HCT116 (cell line): ENCODE measurements at regions not wholly inside any gene's neighbourhood (a gene's known extent, or its start where the extent isn't known, plus 50 kb on each side); places are given as distances from the start of the nearest gene placed in this dataset.

ENCODE experiments used
- ATAC-seq: fragments of 200-7000 bp; cut with Tn5 transposase; 2 replicates; pipeline ENCODE4 v1.9.1; 2020; ENCODE audit warnings: mild to moderate bottlenecking, moderate library complexity
- BruUV-seq: library from RNA; stranded (reverse); fragments of 400-500 nt; replicated peaks from 2 replicates; lab custom pipeline; 2021; lab: Mats Ljungman, UMichigan
- CTCF ChIA-PET: fragments of 300-600 bp; sonication (Branson Sonifier 250); formaldehyde crosslinking; loops from one replicate; lab custom pipeline; 2021; ENCODE audit warnings: antibody characterized with exemption; lab: Charles Lee
- POLR2A ChIA-PET: fragments of 300-600, 350-600 bp; sonication (Branson Sonifier 250); formaldehyde crosslinking; loops from one replicate; lab custom pipeline; 2021; ENCODE audit warnings: antibody characterized with exemption; lab: Charles Lee
- RAD21 ChIA-PET, 2 experiments: fragments of 300-600 bp; sonication (Branson Sonifier 250); formaldehyde crosslinking; loops; one replicate each; lab custom pipeline; 2023; ENCODE audit warnings: low total read pairs in 2 of 2; ENCODE audit not compliant: uncharacterized antibody in 2 of 2, unreplicated experiment in 2 of 2, low non-redundant PET in 1 of 2; lab: Charles Lee
- DNase-seq: peaks from one replicate; pipeline ENCODE4 v3.0.0-alpha.2; 2010; ENCODE audit warnings: low read depth, low spot score
- H2AFZ ChIP-seq: fragments of 200-600 bp; shearing (Covaris generic), sonication (generic); 2 replicates; pipeline ENCODE4 v1.6.1; 2017; ENCODE audit warnings: low read depth, mixed run types, mixed read lengths, antibody characterized with exemption, low read length; ENCODE audit not compliant: poor library complexity, severe bottlenecking
- H3K27ac ChIP-seq: 2 replicates; pipeline ENCODE4 v1.5.1; 2012; ENCODE audit warnings: low read depth, low read length
- H3K27me3 ChIP-seq: fragments of 200-600 bp; sonication (generic); 2 replicates; pipeline ENCODE4 v1.6.1; 2016; ENCODE audit warnings: mixed run types, low read length, mixed read lengths; ENCODE audit not compliant: insufficient read depth
- H3K36me3 ChIP-seq, 2 experiments: fragments of 200-500 bp in 1 of 2; fragments of 200-600 bp in 1 of 2; sonication (Bioruptor generic) in 1 of 2; sonication (generic) in 1 of 2; 2 replicates each; pipeline versions ENCODE4 v1.5.1 to v1.6.1; 2014 to 2016; ENCODE audit warnings: low read length in 2 of 2, inconsistent platforms in 1 of 2, mixed read lengths in 1 of 2, mixed run types in 1 of 2; ENCODE audit not compliant: insufficient read depth in 2 of 2, control insufficient read depth in 1 of 2
- H3K4me1 ChIP-seq, 2 experiments: fragments of 200-600 bp in 1 of 2; sonication (generic) in 1 of 2; 2 replicates each; pipeline versions ENCODE4 v1.5.1 to v1.6.1; 2012 to 2017; ENCODE audit warnings: low read length in 2 of 2, inconsistent platforms in 1 of 2, mild to moderate bottlenecking in 1 of 2, mixed read lengths in 1 of 2, mixed run types in 1 of 2, moderate library complexity in 1 of 2; ENCODE audit not compliant: insufficient read depth in 2 of 2, control insufficient read depth in 1 of 2
- H3K4me2 ChIP-seq: fragments of 200-600 bp; sonication (generic); 2 replicates; pipeline ENCODE4 v1.6.1; 2017; ENCODE audit warnings: mixed run types, low read length, mixed read lengths
- H3K4me3 ChIP-seq, 2 experiments: fragments of 200-600 bp in 1 of 2; sonication (generic) in 1 of 2; replicated peaks in 1 of 2; 2 replicates each; pipeline ENCODE4 v1.5.1; 2011 to 2016; ENCODE audit warnings: low read length in 2 of 2, control low read depth in 1 of 2, low read depth in 1 of 2, mild to moderate bottlenecking in 1 of 2, mixed read lengths in 1 of 2, mixed run types in 1 of 2
- H3K79me2 ChIP-seq: fragments of 200-600 bp; sonication (generic); 2 replicates; pipeline ENCODE4 v1.6.1; 2017; ENCODE audit warnings: mild to moderate bottlenecking, mixed run types, low read length, moderate library complexity, mixed read lengths; ENCODE audit not compliant: insufficient read depth
- H3K9ac ChIP-seq: fragments of 200-600 bp; sonication (generic); 2 replicates; pipeline ENCODE4 v1.6.1; 2016; ENCODE audit warnings: low read length, mixed read lengths
- H3K9me2 ChIP-seq: fragments of 200-600 bp; sonication (generic), shearing (Covaris generic); 2 replicates; pipeline ENCODE4 v1.6.1; 2017; ENCODE audit warnings: mixed run types, mild to moderate bottlenecking, moderate library complexity; ENCODE audit not compliant: insufficient read depth
- H3K9me3 ChIP-seq, 2 experiments: fragments of 200-500 bp in 1 of 2; fragments of 200-600 bp in 1 of 2; sonication (Bioruptor generic) in 1 of 2; sonication (generic) in 1 of 2; 2 replicates each; pipeline ENCODE4 v1.6.1; 2014 to 2017; ENCODE audit warnings: low read length in 2 of 2, mixed read lengths in 2 of 2, inconsistent platforms in 1 of 2, low read depth in 1 of 2, mild to moderate bottlenecking in 1 of 2, mixed run types in 1 of 2, moderate library complexity in 1 of 2; ENCODE audit not compliant: control insufficient read depth in 1 of 2, insufficient read depth in 1 of 2
- H4K20me1 ChIP-seq: fragments of 200-600 bp; sonication (generic), shearing (Covaris generic); 2 replicates; pipeline ENCODE4 v1.6.1; 2017; ENCODE audit warnings: mixed run types, mild to moderate bottlenecking, moderate library complexity; ENCODE audit not compliant: insufficient read depth
- CBX3 ChIP-seq: IDR thresholded peaks from 2 replicates; pipeline ENCODE4 v1.6.1; 2012; ENCODE audit warnings: low read depth
- CEBPB ChIP-seq: IDR thresholded peaks from 2 replicates; pipeline ENCODE4 v1.6.1; 2012; ENCODE audit warnings: low read depth
- EGR1 ChIP-seq: IDR thresholded peaks from 2 replicates; pipeline ENCODE4 v1.6.1; 2012; ENCODE audit warnings: low read depth
- ELF1 ChIP-seq: IDR thresholded peaks from 2 replicates; pipeline ENCODE4 v1.6.1; 2012; ENCODE audit warnings: low read depth, borderline replicate concordance
- EZH2 ChIP-seq: fragments of 200-600 bp; sonication (generic); IDR thresholded peaks from 2 replicates; pipeline ENCODE4 v1.6.1; 2017; ENCODE audit warnings: antibody characterized with exemption, mixed run types
- EZH2phosphoT487 ChIP-seq: fragments of 200-600 bp; IDR thresholded peaks from 2 replicates; pipeline ENCODE4 v1.6.1; 2018; ENCODE audit warnings: antibody characterized with exemption, borderline replicate concordance
- FOSL1 ChIP-seq: IDR thresholded peaks from 2 replicates; pipeline ENCODE4 v1.6.1; 2012; ENCODE audit warnings: low read depth
- JUND ChIP-seq: IDR thresholded peaks from 2 replicates; pipeline ENCODE4 v1.6.1; 2012
- POLR2AphosphoS5 ChIP-seq: IDR thresholded peaks from 2 replicates; pipeline ENCODE4 v1.6.1; 2011; ENCODE audit warnings: mild to moderate bottlenecking, low read depth, low read length, moderate library complexity
- RAD21 ChIP-seq: IDR thresholded peaks from 2 replicates; pipeline ENCODE4 v1.6.1; 2012; ENCODE audit warnings: low read depth, mild to moderate bottlenecking
- SIN3A ChIP-seq: IDR thresholded peaks from 2 replicates; pipeline ENCODE4 v1.6.1; 2012; ENCODE audit warnings: low read depth
- SP1 ChIP-seq: IDR thresholded peaks from 2 replicates; pipeline ENCODE4 v1.6.1; 2012; ENCODE audit warnings: low read depth
- SRF ChIP-seq: IDR thresholded peaks from 2 replicates; pipeline ENCODE4 v1.6.1; 2012; ENCODE audit warnings: low read depth
- TCF7L2 ChIP-seq: IDR thresholded peaks from 2 replicates; pipeline ENCODE4 v1.7.0; 2011; ENCODE audit warnings: borderline replicate concordance, inconsistent platforms; ENCODE audit not compliant: insufficient read depth, insufficient read length; ENCODE audit errors: extremely low read depth
- YY1 ChIP-seq: IDR thresholded peaks from 2 replicates; pipeline ENCODE4 v1.6.1; 2011; ENCODE audit warnings: low read length, low read depth, moderate library complexity, mild to moderate bottlenecking; ENCODE audit not compliant: insufficient replicate concordance; ENCODE audit errors: extremely low read depth
- ZFX ChIP-seq: fragments of 450-650 bp; IDR thresholded peaks from 2 replicates; pipeline ENCODE4 v1.6.1; 2017
- ZNF274 ChIP-seq: fragments of 200-500 bp; sonication (Bioruptor generic); IDR thresholded peaks from 2 replicates; pipeline ENCODE4 v1.6.1; 2014; ENCODE audit warnings: mild to moderate bottlenecking, low read depth, low read length, inconsistent platforms
- intact Hi-C: fragments of 100-400 bp; cut with micrococcal nuclease; formaldehyde crosslinking; loops from 2 replicates; pipeline ENCODE4 v1.10.0; 2022
- TF ChIP-seq, protein P1 (sequence below): IDR thresholded peaks from 2 replicates; pipeline ENCODE4 v1.6.1; 2012
- TF ChIP-seq, protein P2 (sequence below): IDR thresholded peaks from 2 replicates; pipeline ENCODE4 v1.6.1; 2012
- TF ChIP-seq, protein P3 (sequence below), 3 experiments: fragments of 200-600 bp in 1 of 3; sonication (generic) in 1 of 3; IDR thresholded peaks in 2 of 3; conservative IDR thresholded peaks in 1 of 3; 2 replicates each; pipeline ENCODE4 v1.5.1; 2012 to 2017; ENCODE audit warnings: low read depth in 2 of 3, low read length in 2 of 3, antibody characterized with exemption in 1 of 3, borderline replicate concordance in 1 of 3, control low read depth in 1 of 3, mild to moderate bottlenecking in 1 of 3, mixed read lengths in 1 of 3, mixed run types in 1 of 3, moderate library complexity in 1 of 3; ENCODE audit not compliant: insufficient read depth in 1 of 3

DNA sequence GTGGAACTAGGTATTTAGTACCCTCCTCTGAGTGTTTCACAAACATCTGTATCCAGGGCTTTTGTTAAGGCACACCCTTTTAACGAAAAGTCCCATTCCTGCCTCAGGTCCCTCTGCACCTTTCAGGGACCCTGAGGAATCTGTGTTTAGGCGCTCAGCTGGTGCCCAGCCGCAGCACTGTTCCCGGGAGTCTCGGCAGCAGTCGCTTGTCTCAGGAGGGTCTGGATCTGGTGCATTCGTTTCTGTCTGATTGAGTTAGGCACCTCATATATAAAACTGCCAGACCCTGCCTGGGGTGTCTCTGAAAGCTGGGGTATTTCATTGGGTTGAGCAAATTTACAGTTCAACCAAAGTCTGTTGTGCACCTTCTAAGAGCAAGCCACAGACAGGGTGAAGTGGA, 162.8 kb upstream of the TOPAZ1 start:
- peaks cover 3 to 8% of the 10 kb centered on the region in 2 experiments; a peak in 1 of 4 replicates for H3K4me1 ChIP-seq
- H3K36me3 ChIP-seq, result no peaks in the 10 kb centered on the region
- no peak for DNase-seq
- no peak overlapping the region for H3K27ac ChIP-seq
- intact Hi-C loops, result no loop called here
- no peaks in the 10 kb centered on the region for H3K9me2 ChIP-seq
- H3K79me2 ChIP-seq, result no peaks in the 10 kb centered on the region
- ChIA-PET CTCF (no interaction called here), RAD21 (no interaction called here), POLR2A (no interaction called here)
- H4K20me1 ChIP-seq, result no peaks in the 10 kb centered on the region
- H2AFZ ChIP-seq, result no peak overlapping the region
- no peaks in the 10 kb centered on the region for H3K27me3 ChIP-seq
- H3K9ac ChIP-seq, result no peak overlapping the region
- no TSS peak for BruUV-seq
- no peak for ATAC-seq
- H3K9me3 ChIP-seq, result no peaks in the 10 kb centered on the region
- no peak for TF ChIP-seq TCF7L2
- TF ChIP-seq, protein P1, sequence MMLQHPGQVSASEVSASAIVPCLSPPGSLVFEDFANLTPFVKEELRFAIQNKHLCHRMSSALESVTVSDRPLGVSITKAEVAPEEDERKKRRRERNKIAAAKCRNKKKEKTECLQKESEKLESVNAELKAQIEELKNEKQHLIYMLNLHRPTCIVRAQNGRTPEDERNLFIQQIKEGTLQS, result no peak
- no peak for TF ChIP-seq EZH2
- no peak overlapping the region for H3K4me2 ChIP-seq
- H3K4me3 ChIP-seq, result no peak overlapping the region

DNA sequence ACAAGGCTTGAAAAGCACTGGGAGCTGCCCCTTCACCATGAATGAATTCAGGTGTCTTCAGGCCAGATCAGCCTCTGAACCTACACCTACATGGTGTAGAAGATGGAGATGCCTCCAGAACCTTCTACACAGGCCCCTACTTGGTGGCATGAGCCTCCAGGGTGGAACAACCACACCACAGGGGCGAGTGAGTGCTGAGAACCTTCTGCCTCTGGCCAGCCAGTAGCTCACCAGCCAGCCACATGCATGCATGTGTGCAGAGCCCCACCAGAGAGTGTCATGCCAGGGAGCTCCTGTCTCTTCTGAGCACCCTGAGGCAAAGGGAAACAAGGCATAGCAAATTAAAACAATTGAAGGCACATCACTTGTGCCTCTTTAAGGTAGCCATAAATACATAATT, 161.8 kb upstream of the TOPAZ1 start:
- BruUV-seq, result no TSS peak
- ChIA-PET RAD21 (no interaction called here), POLR2A (no interaction called here), CTCF (no interaction called here)
- intact Hi-C loops, result no loop called here
- no peaks in the 10 kb centered on the region for H3K27me3 ChIP-seq
- H3K36me3 ChIP-seq, result no peaks in the 10 kb centered on the region
- H3K4me1 ChIP-seq, result no peaks in the 10 kb centered on the region
- H3K4me3 ChIP-seq, result no peak overlapping the region
- no peaks in the 10 kb centered on the region for H3K9me2 ChIP-seq
- TF ChIP-seq YY1 (no peak), FOSL1 (no peak), SRF (no peak), CEBPB (no peak), SP1 (no peak), SIN3A (no peak), CBX3 (no peak), EZH2phosphoT487 (no peak), RAD21 (no peak), JUND (no peak), TCF7L2 (no peak), ZFX (no peak), ELF1 (no peak), EGR1 (no peak), EZH2 (no peak), POLR2AphosphoS5 (no peak), ZNF274 (no peak)
- TF ChIP-seq, protein P2, sequence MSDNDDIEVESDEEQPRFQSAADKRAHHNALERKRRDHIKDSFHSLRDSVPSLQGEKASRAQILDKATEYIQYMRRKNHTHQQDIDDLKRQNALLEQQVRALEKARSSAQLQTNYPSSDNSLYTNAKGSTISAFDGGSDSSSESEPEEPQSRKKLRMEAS, result no peak
- TF ChIP-seq, protein P3, sequence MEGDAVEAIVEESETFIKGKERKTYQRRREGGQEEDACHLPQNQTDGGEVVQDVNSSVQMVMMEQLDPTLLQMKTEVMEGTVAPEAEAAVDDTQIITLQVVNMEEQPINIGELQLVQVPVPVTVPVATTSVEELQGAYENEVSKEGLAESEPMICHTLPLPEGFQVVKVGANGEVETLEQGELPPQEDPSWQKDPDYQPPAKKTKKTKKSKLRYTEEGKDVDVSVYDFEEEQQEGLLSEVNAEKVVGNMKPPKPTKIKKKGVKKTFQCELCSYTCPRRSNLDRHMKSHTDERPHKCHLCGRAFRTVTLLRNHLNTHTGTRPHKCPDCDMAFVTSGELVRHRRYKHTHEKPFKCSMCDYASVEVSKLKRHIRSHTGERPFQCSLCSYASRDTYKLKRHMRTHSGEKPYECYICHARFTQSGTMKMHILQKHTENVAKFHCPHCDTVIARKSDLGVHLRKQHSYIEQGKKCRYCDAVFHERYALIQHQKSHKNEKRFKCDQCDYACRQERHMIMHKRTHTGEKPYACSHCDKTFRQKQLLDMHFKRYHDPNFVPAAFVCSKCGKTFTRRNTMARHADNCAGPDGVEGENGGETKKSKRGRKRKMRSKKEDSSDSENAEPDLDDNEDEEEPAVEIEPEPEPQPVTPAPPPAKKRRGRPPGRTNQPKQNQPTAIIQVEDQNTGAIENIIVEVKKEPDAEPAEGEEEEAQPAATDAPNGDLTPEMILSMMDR (IDR thresholded peaks at IDR 0.05 in 2 of 3, conservative IDR thresholded peaks at IDR 0.05 in 1 of 3; ENCODE audit: borderline replicate concordance in 1 of 3, insufficient read depth in 1 of 3, low read depth in 2 of 3, low read length in 2 of 3), result no peak
- TF ChIP-seq, protein P1, result no peak
- H2AFZ ChIP-seq, result no peak overlapping the region
- H3K27ac ChIP-seq, result no peak overlapping the region
- H3K79me2 ChIP-seq, result no peaks in the 10 kb centered on the region
- H3K4me2 ChIP-seq, result no peak overlapping the region
- DNase-seq, result no peak
- H4K20me1 ChIP-seq, result no peaks in the 10 kb centered on the region
- H3K9ac ChIP-seq, result no peak overlapping the region
- ATAC-seq, result no peak
- no peaks in the 10 kb centered on the region for H3K9me3 ChIP-seq
